H9 (cell line): ENCODE measurements at regions not wholly inside any gene's neighbourhood (a gene's known extent, or its start where the extent isn't known, plus 50 kb on each side); places are given as distances from the start of the nearest gene placed in this dataset.

ENCODE experiments used
- DNase-seq: peaks from one replicate; pipeline ENCODE4 v3.0.0-alpha.2; 2017
- H2AFZ ChIP-seq: one replicate; pipeline ENCODE4 v1.6.1; 2013; ENCODE audit warnings: mild to moderate bottlenecking, low read length, control low read depth, moderate library complexity
- H2AK5ac ChIP-seq: 2 replicates; pipeline ENCODE4 v1.6.1; 2013; ENCODE audit warnings: low read length, control low read depth, mixed read lengths; ENCODE audit not compliant: insufficient read length
- H2BK120ac ChIP-seq: one replicate; pipeline ENCODE4 v1.6.1; 2013; ENCODE audit warnings: low read depth, mild to moderate bottlenecking, low read length, control low read depth, inconsistent platforms; ENCODE audit not compliant: poor library complexity, severe bottlenecking
- H2BK12ac ChIP-seq: 2 replicates; pipeline ENCODE4 v1.6.1; 2013; ENCODE audit warnings: low read length, control low read depth, mixed read lengths, low read depth; ENCODE audit not compliant: insufficient read length
- H2BK15ac ChIP-seq: 2 replicates; pipeline ENCODE4 v1.6.1; 2013; ENCODE audit warnings: low read depth, low read length, control low read depth
- H2BK20ac ChIP-seq: one replicate; pipeline ENCODE4 v1.6.1; 2013; ENCODE audit warnings: low read depth, mild to moderate bottlenecking, low read length, control low read depth, inconsistent platforms; ENCODE audit not compliant: poor library complexity, severe bottlenecking
- H2BK5ac ChIP-seq: 2 replicates; pipeline ENCODE4 v1.6.1; 2013; ENCODE audit warnings: low read length, control low read depth, mixed read lengths; ENCODE audit not compliant: insufficient read length
- H3K14ac ChIP-seq: 2 replicates; pipeline ENCODE4 v1.6.1; 2013; ENCODE audit warnings: low read length, control low read depth; ENCODE audit not compliant: insufficient read depth
- H3K18ac ChIP-seq: 2 replicates; pipeline ENCODE4 v1.6.1; 2013; ENCODE audit warnings: low read depth, mild to moderate bottlenecking, mixed read lengths, low read length, control low read depth; ENCODE audit not compliant: insufficient read length
- H3K23ac ChIP-seq: 2 replicates; pipeline ENCODE4 v1.6.1; 2013; ENCODE audit warnings: low read length, control low read depth, mixed read lengths, low read depth; ENCODE audit not compliant: insufficient read length
- H3K23me2 ChIP-seq: 2 replicates; pipeline ENCODE4 v1.6.1; 2013; ENCODE audit warnings: low read depth, mild to moderate bottlenecking, mixed read lengths, low read length, control low read depth; ENCODE audit not compliant: insufficient read length, poor library complexity, severe bottlenecking
- H3K27ac ChIP-seq: 2 replicates; pipeline ENCODE4 v1.5.1; 2013; ENCODE audit warnings: low read length, control low read depth, mixed read lengths, low read depth; ENCODE audit not compliant: insufficient read length
- H3K27me3 ChIP-seq: 2 replicates; pipeline ENCODE4 v1.6.1; 2013; ENCODE audit warnings: low read length, control low read depth, inconsistent platforms; ENCODE audit not compliant: insufficient read depth
- H3K4ac ChIP-seq: 2 replicates; pipeline ENCODE4 v1.6.1; 2013; ENCODE audit warnings: low read depth, mild to moderate bottlenecking, control low read depth, inconsistent platforms, low read length, moderate library complexity
- H3K4me1 ChIP-seq: 2 replicates; pipeline ENCODE4 v1.6.1; 2013; ENCODE audit warnings: low read length, control low read depth, inconsistent platforms; ENCODE audit not compliant: insufficient read depth
- H3K4me2 ChIP-seq: 2 replicates; pipeline ENCODE4 v1.6.1; 2013; ENCODE audit warnings: low read length, control low read depth, mixed read lengths; ENCODE audit not compliant: insufficient read length, insufficient read depth
- H3K56ac ChIP-seq: 2 replicates; pipeline ENCODE4 v1.6.1; 2013; ENCODE audit warnings: low read depth, mild to moderate bottlenecking, mixed read lengths, low read length, control low read depth; ENCODE audit not compliant: insufficient read length
- H3K79me1 ChIP-seq: 2 replicates; pipeline ENCODE4 v1.6.1; 2013; ENCODE audit warnings: low read depth, mild to moderate bottlenecking, moderate library complexity, low read length, control low read depth, inconsistent platforms; ENCODE audit not compliant: insufficient read depth, poor library complexity, severe bottlenecking
- H3K79me2 ChIP-seq: 2 replicates; pipeline ENCODE4 v1.6.1; 2013; ENCODE audit warnings: low read length, control low read depth, inconsistent platforms; ENCODE audit not compliant: insufficient read depth
- H3K9ac ChIP-seq: 2 replicates; pipeline ENCODE4 v1.6.1; 2013; ENCODE audit warnings: low read length, control low read depth, mixed read lengths; ENCODE audit not compliant: insufficient read length; ENCODE audit errors: extremely low read depth
- H3K9me3 ChIP-seq: one replicate; pipeline ENCODE4 v1.6.1; 2013; ENCODE audit warnings: low read depth, low read length, inconsistent platforms; ENCODE audit not compliant: control insufficient read depth
- H3T11ph ChIP-seq: one replicate; pipeline ENCODE4 v1.6.1; 2013; ENCODE audit warnings: mild to moderate bottlenecking, low read length, control low read depth, inconsistent platforms
- H4K20me1 ChIP-seq: one replicate; pipeline ENCODE4 v1.6.1; 2013; ENCODE audit not compliant: control insufficient read depth, insufficient read length, insufficient read depth
- H4K5ac ChIP-seq: 2 replicates; pipeline ENCODE4 v1.6.1; 2013; ENCODE audit warnings: low read depth, mild to moderate bottlenecking, mixed read lengths, low read length, control low read depth; ENCODE audit not compliant: insufficient read length
- H4K8ac ChIP-seq: replicated peaks from 2 replicates; pipeline ENCODE4 v1.6.1; 2013; ENCODE audit warnings: low read length, control low read depth, mixed read lengths, low read depth; ENCODE audit not compliant: insufficient read length
- H4K91ac ChIP-seq: 2 replicates; pipeline ENCODE4 v1.6.1; 2013; ENCODE audit warnings: low read depth, mild to moderate bottlenecking, moderate library complexity, mixed read lengths, low read length, control low read depth; ENCODE audit not compliant: insufficient read length
- H3K27ac Mint-ChIP-seq, 3 experiments: 2 replicates in 2 of 3; 3 replicates in 1 of 3; pipeline ENCODE4 v1.8.0; 2020 to 2021; ENCODE audit warnings: mixed read lengths in 3 of 3, mild to moderate bottlenecking in 1 of 3, moderate library complexity in 1 of 3
- H3K27me3 Mint-ChIP-seq: 2 replicates; pipeline ENCODE4 v1.8.0; 2021; ENCODE audit warnings: low read depth, mild to moderate bottlenecking, moderate library complexity, mixed read lengths
- H3K36me3 Mint-ChIP-seq, 3 experiments: 2 replicates in 2 of 3; 3 replicates in 1 of 3; pipeline ENCODE4 v1.8.0; 2020 to 2021; ENCODE audit warnings: low read depth in 3 of 3, mixed read lengths in 3 of 3; ENCODE audit not compliant: insufficient read depth in 1 of 3
- H3K4me1 Mint-ChIP-seq, 2 experiments: 2 replicates each; pipeline ENCODE4 v1.8.0; 2020; ENCODE audit warnings: mixed read lengths in 2 of 2
- H3K4me3 Mint-ChIP-seq, 2 experiments: 2 replicates in 1 of 2; 3 replicates in 1 of 2; pipeline ENCODE4 v1.8.0; 2020 to 2021; ENCODE audit warnings: mild to moderate bottlenecking in 2 of 2, mixed read lengths in 2 of 2, moderate library complexity in 1 of 2
- H3K9me3 Mint-ChIP-seq, 2 experiments: 2 replicates in 1 of 2; 3 replicates in 1 of 2; pipeline ENCODE4 v1.8.0; 2020; ENCODE audit warnings: mild to moderate bottlenecking in 2 of 2, mixed read lengths in 2 of 2, moderate library complexity in 1 of 2
- CTCF ChIP-seq: fragments of 200-600 bp; sonication (generic); conservative IDR thresholded peaks from 3 replicates; pipeline ENCODE4 v1.8.0; 2021; ENCODE audit warnings: antibody characterized with exemption, mild to moderate bottlenecking
- WGBS: extraction: QIAGEN DNeasy Blood & Tissue Kit; methylation state at CpG from one replicate; pipeline ENCODE4 v1.1.7; 2013; ENCODE audit warnings: missing lambda C conversion rate, low lambda C conversion rate, mixed read lengths; ENCODE audit not compliant: insufficient read length; ENCODE audit errors: extremely low coverage; 5-methylcytosine and 5-hydroxymethylcytosine counted together

GRCh38 chr5:68416714-68417113 lies 201.2 kb downstream of the PIK3R1 start:
- Histone ChIP-seq H3K4me1 (peaks cover 2% of the 10 kb centered on the region; the same call in 1 of the 2 replicates), H2BK15ac (no peak overlapping the region), H2BK120ac (no peak overlapping the region), H4K91ac (no peak overlapping the region), H2AK5ac (no peak overlapping the region), H3K79me1 (no peaks in the 10 kb centered on the region), H2BK5ac (no peak overlapping the region), H3K18ac (no peak overlapping the region), H3K9me3 (no peaks in the 10 kb centered on the region), H2AFZ (no peak overlapping the region), H3K4ac (no peak overlapping the region), H3K56ac (no peak overlapping the region), H3K23ac (no peak overlapping the region), H4K8ac (no peak overlapping the region), H3K27ac (no peak overlapping the region), H3K27me3 (no peaks in the 10 kb centered on the region), H4K20me1 (no peaks in the 10 kb centered on the region), H3T11ph (no peak overlapping the region), H4K5ac (no peak overlapping the region), H2BK12ac (no peak overlapping the region), H3K23me2 (no peaks in the 10 kb centered on the region), H3K79me2 (no peaks in the 10 kb centered on the region), H3K9ac (no peak overlapping the region), H3K14ac (no peak overlapping the region), H2BK20ac (no peak overlapping the region), H3K4me2 (no peak overlapping the region)
- H3K36me3 Mint-ChIP-seq, result no peaks in the 10 kb centered on the region
- DNase-seq, result no peak
- peaks cover 0 to 3% of the 10 kb centered on the region in 2 experiments; a peak in 2 of 5 replicates for H3K9me3 Mint-ChIP-seq
- H3K27me3 Mint-ChIP-seq, result no peaks in the 10 kb centered on the region
- H3K27ac Mint-ChIP-seq, result no peak overlapping the region
- no peak for TF ChIP-seq CTCF
- H3K4me1 Mint-ChIP-seq, result peaks cover 0 to 3% of the 10 kb centered on the region in 2 experiments; a peak in 3 of 4 replicates
- H3K4me3 Mint-ChIP-seq, result no peak overlapping the region
- no CpG with 5 or more reads among the region's 1 CpG for WGBS
